GM19240 (cell line): ENCODE measurements at regions not wholly inside any gene's neighbourhood (a gene's known extent, or its start where the extent isn't known, plus 50 kb on each side); places are given as distances from the start of the nearest gene placed in this dataset.

Experiments
- DNase-seq: peaks from one replicate; pipeline ENCODE4 v3.0.0; 2011; ENCODE audit warnings: low spot score; ENCODE audit not compliant: insufficient read length

- no peak for DNase-seq
Observed at GRCh38 chr15:36390491-36390890, 188.9 kb upstream of the CDIN1 start.

- DNase-seq, result no peak
Observed at GRCh38 chr15:36392676-36393266, 186.7 kb upstream of the CDIN1 start.

GRCh38 chr15:36398212-36398611 is 181.2 kb upstream of the CDIN1 start:
- DNase-seq, result no peak

GRCh38 chr15:36399276-36399675 is 180.2 kb upstream of the CDIN1 start:
- DNase-seq, result no peak

GRCh38 chr15:36400936-36401585 is 178.4 kb upstream of the CDIN1 start:
- DNase-seq, result no peak

GRCh38 chr15:36401586-36401966 is 177.8 kb upstream of the CDIN1 start:
- no peak for DNase-seq

- DNase-seq, result no peak
Observed at GRCh38 chr15:36403351-36403750, 176.1 kb upstream of the CDIN1 start.

GRCh38 chr15:36406366-36406765 is 173.1 kb upstream of the CDIN1 start:
- DNase-seq, result no peak

- DNase-seq, result no peak
Observed at GRCh38 chr15:36406911-36407310, 172.5 kb upstream of the CDIN1 start.

- no peak for DNase-seq
Observed at GRCh38 chr15:36407647-36408046, 171.8 kb upstream of the CDIN1 start.

GRCh38 chr15:36409819-36410218 is 169.6 kb upstream of the CDIN1 start:
- DNase-seq, result no peak

- DNase-seq, result no peak
Observed at GRCh38 chr15:36414670-36415069, 164.8 kb upstream of the CDIN1 start.

GRCh38 chr15:36415643-36416042 is 163.8 kb upstream of the CDIN1 start:
- no peak for DNase-seq

- no peak for DNase-seq
Observed at GRCh38 chr15:36422631-36423030, 156.8 kb upstream of the CDIN1 start.

- no peak for DNase-seq
Observed at GRCh38 chr15:36426691-36427090, 152.7 kb upstream of the CDIN1 start.

GRCh38 chr15:36428102-36428845 is 151.2 kb upstream of the CDIN1 start:
- no peak for DNase-seq

- DNase-seq, result no peak
Observed at GRCh38 chr15:36429707-36430106, 149.7 kb upstream of the CDIN1 start.

- DNase-seq, result no peak
Observed at GRCh38 chr15:36430280-36430679, 149.1 kb upstream of the CDIN1 start.

GRCh38 chr15:36430726-36431265 is 148.6 kb upstream of the CDIN1 start:
- DNase-seq, result no peak

GRCh38 chr15:36432161-36432560 is 147.3 kb upstream of the CDIN1 start:
- no peak for DNase-seq

- no peak for DNase-seq
Observed at GRCh38 chr15:36434177-36434576, 145.2 kb upstream of the CDIN1 start.

GRCh38 chr15:36438499-36438898 is 140.9 kb upstream of the CDIN1 start:
- DNase-seq, result no peak
